Stimulated activated CD4-positive, alpha-beta T cell treated with anti-CD3 and anti-CD28 coated beads, Interleukin-15, amount 100 ng/mL, for 1 hour (primary cell): ENCODE measurements at regions not wholly inside any gene's neighbourhood (a gene's known extent, or its start where the extent isn't known, plus 50 kb on each side); places are given as distances from the start of the nearest gene placed in this dataset.
"Not testable (repeated sequence)": the region's sequence is repeated elsewhere in the genome, so short reads cannot be mapped to it uniquely, and the experiment has no call there.

Experiments
- DNase-seq, 2 donors: peaks; one replicate each; pipeline ENCODE4 v3.0.0-alpha.2; 2020; ENCODE audit warnings: low read depth in 1 of 2, low spot score in 1 of 2

- DNase-seq = no peak
These were observed 82.8 kb downstream of the BTG1 start for GRCh38 chr12:92062539-92063493.

- no peak for DNase-seq
These were observed 84.6 kb downstream of the BTG1 start for GRCh38 chr12:92061061-92061460.

- DNase-seq = no peak
These were observed 85.7 kb downstream of the BTG1 start for GRCh38 chr12:92059960-92060359.

DNA sequence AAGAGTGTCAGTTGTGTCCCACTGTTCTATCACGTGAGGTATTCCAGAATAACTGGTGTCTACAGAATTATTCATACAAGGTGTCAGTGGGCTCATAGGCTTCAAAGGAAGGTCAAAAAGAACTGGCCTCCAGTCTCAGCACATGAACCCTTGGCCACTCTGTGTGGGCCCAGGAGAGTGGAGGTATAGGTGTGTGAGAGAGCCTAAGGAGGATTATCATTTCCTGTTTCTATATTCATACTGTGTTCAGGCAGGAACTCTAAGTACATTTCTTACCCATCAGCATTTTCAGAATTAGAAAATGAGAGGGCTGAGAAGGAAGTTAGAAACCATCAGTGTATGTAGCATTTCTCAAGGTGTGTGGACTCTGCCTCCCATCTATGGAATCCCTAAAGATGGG is 87.0 kb downstream of the BTG1 start:
- DNase-seq = no peak

- not testable (repeated sequence) for DNase-seq
These were observed 88.9 kb downstream of the BTG1 start for GRCh38 chr12:92056756-92057155.

GRCh38 chr12:92056290-92056689 is 89.4 kb downstream of the BTG1 start:
- no peak for DNase-seq

DNA sequence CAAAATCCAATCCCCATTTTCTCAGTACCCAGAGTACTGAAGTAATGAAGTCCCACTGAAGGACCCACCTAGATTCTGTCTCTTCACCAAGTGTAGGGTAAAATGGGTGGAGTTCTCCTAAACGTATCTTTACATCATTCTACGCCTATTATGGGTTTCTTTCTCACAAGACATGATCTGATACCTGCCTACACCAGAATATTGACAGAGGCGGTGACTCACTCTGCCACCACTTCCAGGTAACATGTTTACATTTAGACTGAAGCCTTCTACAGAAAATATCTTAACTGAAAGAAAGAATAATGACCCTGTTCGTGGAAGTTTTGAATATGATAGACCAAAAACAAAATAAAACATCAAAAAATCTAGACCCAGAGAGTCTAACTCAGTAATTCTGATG is 89.8 kb downstream of the BTG1 start:
- DNase-seq = peak in 1 of 2 donors; percentile 29

GRCh38 chr12:92051441-92051840 is 94.2 kb downstream of the BTG1 start:
- DNase-seq = no peak

DNA sequence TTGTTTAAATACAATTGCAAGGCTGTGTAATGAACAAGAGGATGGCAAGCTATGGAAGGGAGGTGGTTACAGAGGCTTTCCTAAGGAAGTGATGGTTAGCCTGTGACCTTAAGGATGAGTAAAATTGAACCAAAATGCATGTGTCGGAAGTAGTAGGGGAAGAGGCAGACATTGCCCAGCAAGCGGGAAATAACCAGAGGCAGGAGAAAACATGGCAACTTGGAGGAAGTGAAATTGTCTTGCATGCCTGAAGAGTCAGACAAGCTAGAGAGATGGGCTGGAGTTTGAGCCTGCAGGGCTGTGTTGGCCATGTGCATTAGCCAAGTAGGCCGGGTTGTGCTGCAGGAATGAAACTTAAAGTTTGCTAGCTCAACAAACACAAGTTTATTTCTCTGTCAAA is 96.2 kb downstream of the BTG1 start:
- no peak for DNase-seq

GRCh38 chr12:92047393-92047826 is 98.2 kb downstream of the BTG1 start:
- no peak for DNase-seq

GRCh38 chr12:92046557-92047392 is 98.9 kb downstream of the BTG1 start:
- DNase-seq = no peak

- DNase-seq = no peak
These were observed 99.8 kb downstream of the BTG1 start for GRCh38 chr12:92045852-92046251.

GRCh38 chr12:92044435-92044834 is 101.2 kb downstream of the BTG1 start:
- DNase-seq = no peak

DNA sequence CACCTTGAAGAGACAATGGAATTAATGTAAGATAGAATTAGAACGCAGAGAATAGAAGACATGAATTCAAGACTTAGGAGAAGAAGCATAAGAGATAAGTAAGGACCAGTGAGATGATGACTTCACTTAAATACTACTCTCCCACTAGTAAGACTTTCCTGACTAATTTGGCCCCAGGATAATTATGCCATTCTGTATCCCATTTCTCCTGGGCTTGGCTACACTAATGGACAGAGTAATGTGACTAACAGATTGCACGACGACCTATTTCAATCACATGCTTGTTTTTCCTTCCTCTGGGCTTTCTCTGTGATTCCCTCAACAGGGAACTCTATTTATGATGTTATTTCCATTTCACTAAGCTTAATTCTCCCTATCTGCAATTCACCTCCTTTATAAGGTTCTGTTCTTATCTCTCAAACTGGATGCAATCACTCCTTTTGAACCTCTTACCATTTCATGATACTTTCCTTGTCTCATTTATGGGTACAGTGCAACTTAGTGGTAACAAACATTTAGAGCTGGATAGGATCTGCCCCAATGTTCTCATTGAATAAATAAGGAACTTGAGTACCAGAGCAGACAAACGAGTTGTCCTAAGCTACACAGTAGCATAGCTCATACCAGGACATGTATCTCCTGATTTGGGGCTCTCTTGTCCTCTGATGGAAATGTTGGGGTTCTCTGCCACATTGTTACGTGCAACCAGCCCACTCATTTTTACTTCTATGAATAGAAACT is 102.7 kb downstream of the BTG1 start:
- DNase-seq = no peak

DNA sequence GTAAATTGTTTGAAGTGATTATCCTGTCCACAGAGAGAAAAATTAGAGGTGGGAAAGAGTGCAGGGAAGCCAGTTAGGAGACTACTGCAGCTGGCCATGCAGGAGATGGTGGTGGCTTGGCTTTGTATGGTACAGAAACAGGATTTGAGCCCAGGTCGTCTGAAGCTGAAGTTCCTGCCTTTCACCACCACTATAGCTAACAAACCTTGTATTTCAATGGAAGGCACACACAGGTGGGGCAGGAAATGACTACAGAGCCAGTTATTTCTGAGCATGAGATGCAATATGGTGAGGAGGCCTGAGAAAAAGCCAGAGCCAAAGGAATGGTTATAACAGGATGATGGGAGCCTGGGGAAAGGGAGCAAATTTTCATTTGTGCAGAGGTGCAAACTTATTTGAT is 103.9 kb downstream of the BTG1 start:
- DNase-seq = no peak

- no peak for DNase-seq
These were observed 106.6 kb downstream of the BTG1 start for GRCh38 chr12:92039046-92039445.

- no peak for DNase-seq
These were observed 107.2 kb downstream of the BTG1 start for GRCh38 chr12:92038476-92038875.

- no peak for DNase-seq
These were observed 108.7 kb downstream of the BTG1 start for GRCh38 chr12:92036771-92037453.

- DNase-seq = no peak
These were observed 109.5 kb downstream of the BTG1 start for GRCh38 chr12:92036061-92036620.

- no peak for DNase-seq
These were observed 110.2 kb downstream of the BTG1 start for GRCh38 chr12:92035477-92035876.
